IMR-90 (cell line): ENCODE measurements at regions not wholly inside any gene's neighbourhood (a gene's known extent, or its start where the extent isn't known, plus 50 kb on each side); places are given as distances from the start of the nearest gene placed in this dataset.

ENCODE experiments used
- ATAC-seq: fragments of 200-7000 bp; cut with Tn5 transposase; 2 replicates; pipeline ENCODE4 v1.9.1; 2020; ENCODE audit warnings: low read depth, mild to moderate bottlenecking, moderate library complexity
- BruUV-seq: library from RNA; stranded (reverse); fragments of 400-500 nt; replicated peaks from 2 replicates; lab custom pipeline; 2021; lab: Mats Ljungman, UMichigan
- CTCF ChIA-PET: fragments of 300-600 bp; formaldehyde crosslinking; extraction: SDS; loops from one replicate; lab custom pipeline; 2021; ENCODE audit warnings: antibody characterized with exemption; lab: Yijun Ruan, JAX
- POLR2A ChIA-PET: fragments of 300-600 bp; sonication (Branson Sonifier 250); formaldehyde crosslinking; loops from one replicate; lab custom pipeline; 2022; ENCODE audit warnings: antibody characterized with exemption; ENCODE audit not compliant: unreplicated experiment; lab: Charles Lee
- DNase-seq: peaks from one replicate; pipeline ENCODE4 v3.0.0; 2013
- H2AFZ ChIP-seq: replicated peaks from 2 replicates; pipeline ENCODE3; 2013; ENCODE audit warnings: low read length, mild to moderate bottlenecking; ENCODE audit not compliant: poor library complexity
- H2AK5ac ChIP-seq: 2 replicates; pipeline ENCODE4 v1.6.1; 2013; ENCODE audit warnings: low read depth, low read length, inconsistent platforms
- H2AK9ac ChIP-seq: replicated peaks from 2 replicates; pipeline ENCODE3; 2013; ENCODE audit warnings: mild to moderate bottlenecking, low read depth, low read length, moderate library complexity; ENCODE audit not compliant: poor library complexity
- H2BK120ac ChIP-seq: 2 replicates; pipeline ENCODE4 v1.6.1; 2013; ENCODE audit warnings: low read depth, low read length, inconsistent platforms
- H2BK15ac ChIP-seq: 3 replicates; pipeline ENCODE4 v1.6.1; 2013; ENCODE audit warnings: low read depth, low read length, inconsistent platforms
- H2BK20ac ChIP-seq: 2 replicates; pipeline ENCODE4 v1.6.1; 2013; ENCODE audit warnings: low read depth, mild to moderate bottlenecking, inconsistent platforms, low read length, moderate library complexity
- H2BK5ac ChIP-seq: 2 replicates; pipeline ENCODE4 v1.6.1; 2013; ENCODE audit warnings: mild to moderate bottlenecking, low read depth, low read length, inconsistent platforms; ENCODE audit not compliant: poor library complexity, severe bottlenecking
- H3K14ac ChIP-seq: replicated peaks from 2 replicates; pipeline ENCODE4 v1.6.1; 2013; ENCODE audit warnings: low read depth, low read length, inconsistent platforms
- H3K18ac ChIP-seq: 2 replicates; pipeline ENCODE4 v1.6.1; 2013; ENCODE audit warnings: low read depth, low read length, control low read depth
- H3K23ac ChIP-seq: 2 replicates; pipeline ENCODE4 v1.6.1; 2013; ENCODE audit warnings: low read depth, low read length, inconsistent platforms
- H3K27ac ChIP-seq: 2 replicates; pipeline ENCODE4 v1.5.1; 2013; ENCODE audit warnings: mild to moderate bottlenecking, control low read depth, low read length; ENCODE audit not compliant: insufficient read depth
- H3K27me3 ChIP-seq: 2 replicates; pipeline ENCODE4 v1.6.1; 2013; ENCODE audit warnings: low read length; ENCODE audit not compliant: control insufficient read depth, insufficient read depth
- H3K36me3 ChIP-seq: 2 replicates; pipeline ENCODE4 v1.6.1; 2013; ENCODE audit warnings: low read length, mixed read lengths; ENCODE audit not compliant: control insufficient read depth, insufficient read depth
- H3K4ac ChIP-seq: 2 replicates; pipeline ENCODE4 v1.6.1; 2013; ENCODE audit warnings: low read depth, low read length, inconsistent platforms
- H3K4me1 ChIP-seq: 2 replicates; pipeline ENCODE4 v1.6.1; 2013; ENCODE audit warnings: low read length, mixed read lengths; ENCODE audit not compliant: control insufficient read depth, insufficient read depth
- H3K4me2 ChIP-seq: 2 replicates; pipeline ENCODE4 v1.6.1; 2013; ENCODE audit warnings: low read depth, mild to moderate bottlenecking, control low read depth, low read length, moderate library complexity
- H3K4me3 ChIP-seq: 2 replicates; pipeline ENCODE4 v1.5.1; 2013; ENCODE audit warnings: low read depth, mild to moderate bottlenecking, control low read depth, low read length, moderate library complexity; ENCODE audit not compliant: insufficient read depth
- H3K56ac ChIP-seq: 2 replicates; pipeline ENCODE4 v1.6.1; 2013; ENCODE audit warnings: low read length, inconsistent platforms; ENCODE audit not compliant: insufficient read depth; ENCODE audit errors: extremely low read depth
- H3K79me1 ChIP-seq, 2 experiments: 2 replicates each; pipeline ENCODE4 v1.6.1; 2013; ENCODE audit warnings: low read length in 2 of 2, inconsistent platforms in 1 of 2, low read depth in 1 of 2
- H3K9ac ChIP-seq: 2 replicates; pipeline ENCODE4 v1.6.1; 2013; ENCODE audit warnings: low read depth, low read length, control low read depth
- H3K9me1 ChIP-seq: 2 replicates; pipeline ENCODE4 v1.6.1; 2013; ENCODE audit warnings: low read length, inconsistent platforms; ENCODE audit not compliant: insufficient read depth
- H3K9me3 ChIP-seq: 2 replicates; pipeline ENCODE4 v1.6.1; 2013; ENCODE audit warnings: low read length; ENCODE audit not compliant: control insufficient read depth, insufficient read depth
- H4K20me1 ChIP-seq: 2 replicates; pipeline ENCODE4 v1.6.1; 2013; ENCODE audit warnings: low read length, inconsistent platforms; ENCODE audit not compliant: insufficient read depth
- H4K5ac ChIP-seq: 2 replicates; pipeline ENCODE4 v1.6.1; 2013; ENCODE audit warnings: mild to moderate bottlenecking, low read depth, low read length, control low read depth
- H4K8ac ChIP-seq, 2 experiments: 2 replicates each; pipeline ENCODE4 v1.6.1; 2013; ENCODE audit warnings: low read depth in 2 of 2, low read length in 2 of 2, control low read depth in 1 of 2, inconsistent platforms in 1 of 2
- H4K91ac ChIP-seq: 2 replicates; pipeline ENCODE4 v1.6.1; 2013; ENCODE audit warnings: low read depth, low read length, inconsistent platforms; ENCODE audit not compliant: insufficient read depth
- MAFK ChIP-seq: IDR thresholded peaks from 2 replicates; pipeline ENCODE4 v1.6.1; 2012; ENCODE audit warnings: low read depth, low read length, improper control_type of control experiment
- SMC3 ChIP-seq: fragments of 150-350 bp; IDR thresholded peaks from 2 replicates; pipeline ENCODE4 v1.6.1; 2016; ENCODE audit warnings: low read depth, mild to moderate bottlenecking, antibody characterized with exemption, low read length, moderate library complexity
- WGBS, 2 experiments: methylation state at CpG; one replicate each; pipeline versions ENCODE4 v1.1.5 to v1.1.7; 2013; ENCODE audit warnings: missing lambda C conversion rate in 2 of 2; ENCODE audit not compliant: insufficient read length in 1 of 2; ENCODE audit errors: extremely low coverage in 2 of 2; 5-methylcytosine and 5-hydroxymethylcytosine counted together
- dilution Hi-C: fragments of 300-500 bp; cut with HindIII; formaldehyde crosslinking; loops from one replicate; pipeline ENCODE4 v1.14.3; 2018; ENCODE audit warnings: low sequenced_read_pairs; ENCODE audit not compliant: unreplicated experiment
- in situ Hi-C: fragments of 300-500 bp; cut with MboI; formaldehyde crosslinking; loops from 3 replicates; pipeline ENCODE4 v1.14.3; 2019; ENCODE audit warnings: low sequenced_read_pairs, inconsistent platforms, mixed read lengths
- intact Hi-C: fragments of 100-400 bp; cut with micrococcal nuclease; formaldehyde crosslinking; loops from 2 replicates; pipeline ENCODE4 v1.10.0; 2022

GRCh38 chr18:42330296-42330695 lies 375.3 kb downstream of the PIK3C3 start:
- TF ChIP-seq MAFK (no peak), SMC3 (no peak)
- H2AK9ac ChIP-seq, result no peak overlapping the region

More at GRCh38 chr18:42330296-42330695, 375.3 kb downstream of the PIK3C3 start:
- H3K4ac ChIP-seq, result no peak overlapping the region
- H3K18ac ChIP-seq, result no peak overlapping the region
- no peak overlapping the region for H2AFZ ChIP-seq
- H3K23ac ChIP-seq, result no peak overlapping the region
- H3K14ac ChIP-seq, result no peak overlapping the region
- H3K79me1 ChIP-seq, result no peaks in the 10 kb centered on the region
- dilution Hi-C loops, result no loop called here
- intact Hi-C loops, result no loop called here
- H2BK120ac ChIP-seq, result no peak overlapping the region
- ChIA-PET CTCF (no interaction called here), POLR2A (no interaction called here)
- no peak overlapping the region for H3K56ac ChIP-seq
- H3K27ac ChIP-seq, result no peak overlapping the region
- H4K8ac ChIP-seq, result no peak overlapping the region
- in situ Hi-C loops, result no loop called here
- no peaks in the 10 kb centered on the region for H4K20me1 ChIP-seq
- H2AK5ac ChIP-seq, result no peak overlapping the region
- no CpG with 5 or more reads among the region's 3 CpGs for WGBS, 2 experiments
- ATAC-seq (no peak), DNase-seq (no peak)
- H3K9ac ChIP-seq, result no peak overlapping the region
- H3K4me3 ChIP-seq, result no peak overlapping the region
- no peaks in the 10 kb centered on the region for H3K9me3 ChIP-seq
- no peak overlapping the region for H2BK20ac ChIP-seq
- H4K5ac ChIP-seq, result no peak overlapping the region
- H2BK5ac ChIP-seq, result no peak overlapping the region
- no peak overlapping the region for H3K4me2 ChIP-seq
- BruUV-seq, result no TSS peak
- no peaks in the 10 kb centered on the region for H3K4me1 ChIP-seq
- H2BK15ac ChIP-seq, result no peak overlapping the region
- H3K27me3 ChIP-seq, result no peaks in the 10 kb centered on the region
- H3K36me3 ChIP-seq, result no peaks in the 10 kb centered on the region
- no peaks in the 10 kb centered on the region for H3K9me1 ChIP-seq
- no peak overlapping the region for H4K91ac ChIP-seq
